ENCODE measurements at regions not wholly inside any gene's neighbourhood (a gene's known extent, or its start where the extent isn't known, plus 50 kb on each side); places are given as distances from the start of the nearest gene placed in this dataset.

GRCh38 chr2:3970791-3971651 is 267.6 kb downstream of the DCDC2C start:
- FAIRE-seq, result no peak
- no peaks in the 10 kb centered on the region for H3K4me1 ChIP-seq (ENCODE audit: insufficient read depth, low read length)
- peak; percentile 50 for ATAC-seq
- H4K20me1 ChIP-seq (ENCODE audit: insufficient read depth, low read length), result no peaks in the 10 kb centered on the region
- no peaks in the 10 kb centered on the region for H3K36me3 ChIP-seq (replicated peaks in 1 of 2; ENCODE audit: control insufficient read depth in 1 of 2, insufficient read depth in 2 of 2, low read length in 2 of 2)
- 0 out of 2 replicates have a peak, but pooled peaks cover 5% of the 10 kb centered on the region for H3K9me3 ChIP-seq (ENCODE audit: low read length)
- ChIA-PET POLR2A (no interaction called here), CTCF (ENCODE audit: low intra/inter-chr PET ratio, low total read pairs) (no interaction called here)
- H3K27me3 ChIP-seq (ENCODE audit: control insufficient read depth in 1 of 2, insufficient read depth in 2 of 2, low read length in 2 of 2), result peaks cover 0 to 8% of the 10 kb centered on the region in 2 experiments; a peak in 3 of 5 replicates
- H2AFZ ChIP-seq (ENCODE audit: low read length), result no peak overlapping the region
- WGBS (ENCODE audit: low lambda C conversion rate), result 32% methylated on average over 17 of the region's 17 CpGs
- no peak for DNase-seq (ENCODE audit: low spot score)
- BruUV-seq (replicated peaks), result no TSS peak
- no peaks in the 10 kb centered on the region for H3K79me2 ChIP-seq (ENCODE audit: insufficient read depth, low read length)
- H3K4me3 ChIP-seq (replicated peaks in 1 of 3; ENCODE audit: insufficient read depth in 1 of 3, low read depth in 2 of 3, low read length in 3 of 3), result no peak overlapping the region
- H3K9ac ChIP-seq (ENCODE audit: insufficient read depth, low read depth, low read length), result no peak overlapping the region
- in situ Hi-C loops (cut with HindIII; ENCODE audit: extremely low pct_ligation_motif_present, low pct_unique_long_range_greater_than_20kb) (no loop called here), intact Hi-C loops (cut with micrococcal nuclease; ENCODE audit: unreplicated experiment) (no loop called here)
- no peak overlapping the region for H3K27ac ChIP-seq (ENCODE audit: extremely low read length, insufficient read depth, low read length)
- TF ChIP-seq SOX6 (IDR thresholded peaks at IDR 0.05), result peak; percentile 83; the same call in 1 of the 2 replicates
- TF ChIP-seq SOX6 (CRISPR knock-in tag; IDR thresholded peaks at IDR 0.05), result no peak
- peak; percentile 20 for TF ChIP-seq PHB2 (IDR thresholded peaks at IDR 0.05; ENCODE audit: partially characterized antibody)
- no peak for TF ChIP-seq ZBTB1 (CRISPR knock-in tag; IDR thresholded peaks at IDR 0.05; ENCODE audit: borderline replicate concordance)
- TF ChIP-seq NFRKB (IDR thresholded peaks at IDR 0.05), result 0 out of 2 replicates have a peak, but pooled peaks have one; percentile 25
- peak; percentile 6; the same call in 1 of the 2 replicates for TF ChIP-seq FOXA1 (IDR thresholded peaks at IDR 0.05)
- TF ChIP-seq FOXA1 (CRISPR knock-in tag; IDR thresholded peaks at IDR 0.05), result no peak
- TF ChIP-seq TRIM22 (IDR thresholded peaks at IDR 0.05), result 0 out of 2 replicates have a peak, but pooled peaks have one; percentile 34
- TF ChIP-seq ZNF282 (IDR thresholded peaks at IDR 0.05; ENCODE audit: partially characterized antibody), result peak; percentile 51
- no peak for TF ChIP-seq ZNF713 (CRISPR knock-in tag; IDR thresholded peaks at IDR 0.05)
- no peak overlapping the region for H3K4me2 ChIP-seq (ENCODE audit: low read depth, low read length)
